Stimulated activated effector memory CD8-positive, alpha-beta T cell treated with anti-CD3 and anti-CD28 coated beads, Interleukin-12 subunit alpha, Interleukin-12 subunit beta, amount 100 ng/mL, for 72 hours (primary cell): ENCODE measurements at regions not wholly inside any gene's neighbourhood (a gene's known extent, or its start where the extent isn't known, plus 50 kb on each side); places are given as distances from the start of the nearest gene placed in this dataset.
"Not testable (repeated sequence)": the region's sequence is repeated elsewhere in the genome, so short reads cannot be mapped to it uniquely, and the experiment has no call there.

ENCODE experiments used
- ATAC-seq: fragments of 150-1000 bp; cut with Tn5 transposase; 2 replicates; pipeline ENCODE4 v1.10.0; 2021
- DNase-seq, 2 donors: peaks; one replicate each; pipeline ENCODE4 v3.0.0; 2021 to 2022; ENCODE audit warnings: low spot score in 2 of 2
- H3K27ac Mint-ChIP-seq: one replicate; pipeline ENCODE4 v1.8.0; 2022; ENCODE audit warnings: mild to moderate bottlenecking, mixed read lengths
- H3K36me3 Mint-ChIP-seq: one replicate; pipeline ENCODE4 v1.8.0; 2022; ENCODE audit warnings: mild to moderate bottlenecking, mixed read lengths
- H3K4me1 Mint-ChIP-seq: one replicate; pipeline ENCODE4 v1.8.0; 2022; ENCODE audit warnings: mixed read lengths
- H3K4me3 Mint-ChIP-seq: one replicate; pipeline ENCODE4 v1.8.0; 2022; ENCODE audit warnings: mild to moderate bottlenecking, mixed read lengths
- H3K9me3 Mint-ChIP-seq: one replicate; pipeline ENCODE4 v1.8.0; 2022; ENCODE audit warnings: mixed read lengths

DNA sequence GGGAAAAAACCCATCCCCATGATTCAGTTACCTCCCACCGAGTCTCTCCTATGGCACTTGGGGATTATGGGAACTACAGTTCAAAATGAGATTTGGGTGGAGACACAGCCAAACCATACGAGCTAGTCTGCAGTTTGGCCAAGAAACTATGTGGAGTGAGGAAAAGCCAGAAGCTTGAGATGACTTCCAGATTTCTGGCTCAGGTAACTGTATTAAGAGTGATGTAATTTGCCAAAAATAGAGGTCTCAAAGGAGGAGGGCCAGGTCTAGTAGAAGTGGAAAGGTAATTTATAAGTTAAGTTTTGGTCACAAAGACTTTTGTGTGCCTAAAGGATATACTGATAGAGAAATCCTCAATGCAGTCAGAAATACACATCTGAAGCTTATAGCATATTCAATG lies 279.7 kb upstream of the MGMT start:
- Mint-ChIP-seq H3K4me1 (no peaks in the 10 kb centered on the region), H3K36me3 (no peaks in the 10 kb centered on the region), H3K4me3 (no peak overlapping the region), H3K27ac (no peak overlapping the region), H3K9me3 (peaks cover 3% of the 10 kb centered on the region)
- no peak for ATAC-seq
- DNase-seq = no peak

GRCh38 chr10:129191797-129192196 lies 275.2 kb upstream of the MGMT start:
- no peak for ATAC-seq
- no peak for DNase-seq
- Mint-ChIP-seq H3K4me3 (no peak overlapping the region), H3K9me3 (peaks cover 7% of the 10 kb centered on the region), H3K4me1 (no peaks in the 10 kb centered on the region), H3K27ac (no peak overlapping the region), H3K36me3 (no peaks in the 10 kb centered on the region)

- Mint-ChIP-seq H3K4me3 (no peak overlapping the region), H3K9me3 (peaks cover 7% of the 10 kb centered on the region), H3K27ac (no peak overlapping the region), H3K4me1 (no peaks in the 10 kb centered on the region), H3K36me3 (no peaks in the 10 kb centered on the region)
- no peak for DNase-seq
- no peak for ATAC-seq
Observed at GRCh38 chr10:129192344-129193128, 274.5 kb upstream of the MGMT start.

DNA sequence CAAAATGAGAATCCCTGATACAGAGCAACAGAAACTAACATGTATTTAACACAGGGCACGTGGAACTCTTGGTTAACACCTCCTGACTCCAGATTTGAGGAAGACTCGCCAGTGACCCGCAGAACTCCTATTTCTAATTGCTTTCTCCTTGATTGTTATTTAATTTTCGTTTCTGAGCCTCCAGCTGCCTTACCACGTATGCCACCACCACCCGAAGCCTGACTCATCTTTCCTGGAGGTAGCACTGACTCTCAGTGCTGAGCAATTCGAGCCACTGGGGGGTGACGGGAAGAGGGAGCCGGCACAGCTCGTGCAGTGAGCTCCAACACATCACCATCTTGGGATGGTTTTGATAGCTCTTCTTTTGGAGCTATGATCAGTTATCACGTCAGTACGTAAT lies 273.9 kb upstream of the MGMT start:
- DNase-seq (no peak), ATAC-seq (peak; percentile 51)
- H3K36me3 Mint-ChIP-seq = no peaks in the 10 kb centered on the region
- H3K4me3 Mint-ChIP-seq = no peak overlapping the region
- no peaks in the 10 kb centered on the region for H3K4me1 Mint-ChIP-seq
- no peak overlapping the region for H3K27ac Mint-ChIP-seq
- peaks cover 7% of the 10 kb centered on the region for H3K9me3 Mint-ChIP-seq

DNA sequence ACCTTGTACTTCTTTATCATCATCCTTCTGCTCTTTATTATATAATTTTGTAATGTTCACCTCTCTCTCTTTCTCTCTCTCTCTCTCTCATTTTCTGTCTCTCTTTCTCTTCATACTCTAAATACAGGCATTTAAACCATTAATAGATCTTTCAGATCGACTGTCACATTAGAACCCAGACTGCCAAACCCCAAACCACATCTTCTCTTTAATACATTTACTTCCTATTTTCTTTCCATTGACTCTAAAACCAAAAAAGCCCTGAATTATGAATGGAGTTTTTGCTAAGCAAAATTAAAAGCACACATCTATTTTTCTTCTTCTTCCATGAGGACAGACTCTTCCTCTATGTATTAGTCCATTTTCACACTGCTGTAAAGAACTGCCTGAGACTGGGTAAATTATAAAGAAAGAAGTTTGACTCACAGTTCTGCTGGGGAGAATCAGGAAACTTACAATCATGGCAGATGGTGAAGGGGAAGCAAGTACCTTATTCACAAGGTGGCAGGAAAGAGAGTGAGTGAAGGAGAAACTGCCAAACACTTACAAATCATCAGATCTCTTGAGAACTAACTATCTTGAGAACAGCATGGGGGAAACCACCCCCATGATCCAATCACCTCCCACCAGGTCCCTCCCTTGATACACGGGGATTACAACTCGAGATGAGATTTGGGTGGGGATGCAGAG lies 272.7 kb upstream of the MGMT start:
- ATAC-seq = no peak

GRCh38 chr10:129199826-129200225 lies 267.2 kb upstream of the MGMT start:
- ATAC-seq (no peak), DNase-seq (no peak)
- Mint-ChIP-seq H3K4me1 (no peaks in the 10 kb centered on the region), H3K36me3 (no peaks in the 10 kb centered on the region), H3K9me3 (peaks cover 3% of the 10 kb centered on the region), H3K4me3 (no peak overlapping the region), H3K27ac (no peak overlapping the region)

More for the DNA sequence above, 272.7 kb upstream of the MGMT start:
- H3K4me1 Mint-ChIP-seq = no peaks in the 10 kb centered on the region
- H3K36me3 Mint-ChIP-seq = no peaks in the 10 kb centered on the region
- H3K27ac Mint-ChIP-seq = no peak overlapping the region
- peaks cover 7% of the 10 kb centered on the region for H3K9me3 Mint-ChIP-seq
- H3K4me3 Mint-ChIP-seq = no peak overlapping the region
- no peak for DNase-seq

DNA sequence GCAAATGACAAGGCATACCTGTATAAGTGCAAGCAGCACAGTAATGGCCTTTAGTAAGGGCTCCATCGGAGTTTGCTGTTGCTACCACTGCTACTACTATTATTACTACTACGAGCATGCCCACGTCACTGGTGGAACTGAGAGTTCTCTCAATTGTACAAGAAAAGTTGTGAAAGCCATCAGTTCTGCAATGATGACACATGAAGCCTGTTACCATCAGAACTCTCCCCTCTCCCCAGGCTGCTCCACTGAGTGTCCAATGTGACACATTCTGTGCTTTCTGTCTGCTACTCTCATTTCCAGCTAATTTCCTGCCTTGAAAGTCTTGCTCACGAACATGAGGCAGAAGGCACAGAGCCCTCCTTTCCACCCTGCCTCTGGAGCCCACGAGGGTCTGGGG lies 263.2 kb upstream of the MGMT start:
- no peak overlapping the region for H3K4me3 Mint-ChIP-seq

DNA sequence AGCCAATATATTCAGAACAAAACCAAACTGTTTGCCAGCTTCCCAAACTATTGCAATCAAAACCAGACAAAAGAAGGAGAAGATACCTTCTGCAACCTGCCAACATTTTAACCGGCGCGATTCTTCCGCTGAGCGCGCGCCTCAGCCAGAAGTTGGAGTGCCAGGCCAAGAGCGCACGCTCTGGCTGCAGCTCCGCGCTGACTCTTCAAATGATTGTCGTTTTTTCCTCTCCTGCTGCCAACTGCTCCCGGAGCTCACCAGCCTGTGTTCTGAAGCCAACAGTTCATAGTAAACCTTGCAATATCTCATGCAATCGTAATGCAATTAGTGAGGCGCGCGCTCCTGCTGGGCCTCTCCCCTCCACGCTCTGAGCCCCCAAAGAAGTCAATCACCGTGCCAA lies 259.7 kb upstream of the MGMT start:
- no peak overlapping the region for H3K27ac Mint-ChIP-seq
- H3K36me3 Mint-ChIP-seq = no peaks in the 10 kb centered on the region
- ATAC-seq = no peak
- DNase-seq = no peak
- no peaks in the 10 kb centered on the region for H3K9me3 Mint-ChIP-seq
- no peak overlapping the region for H3K4me3 Mint-ChIP-seq
- H3K4me1 Mint-ChIP-seq = no peaks in the 10 kb centered on the region

More for the DNA sequence above, 263.2 kb upstream of the MGMT start:
- no peak for DNase-seq
- no peaks in the 10 kb centered on the region for H3K36me3 Mint-ChIP-seq
- peak; percentile 61 for ATAC-seq
- no peak overlapping the region for H3K27ac Mint-ChIP-seq
- H3K4me1 Mint-ChIP-seq = no peaks in the 10 kb centered on the region
- no peaks in the 10 kb centered on the region for H3K9me3 Mint-ChIP-seq

- no peak overlapping the region for H3K4me3 Mint-ChIP-seq
- no peaks in the 10 kb centered on the region for H3K9me3 Mint-ChIP-seq
- H3K36me3 Mint-ChIP-seq = no peaks in the 10 kb centered on the region
- H3K4me1 Mint-ChIP-seq = no peaks in the 10 kb centered on the region
- no peak for ATAC-seq
- H3K27ac Mint-ChIP-seq = no peak overlapping the region
- DNase-seq = no peak
Observed at GRCh38 chr10:129210876-129211275, 256.2 kb upstream of the MGMT start.

- Mint-ChIP-seq H3K4me3 (no peak overlapping the region), H3K27ac (no peak overlapping the region), H3K4me1 (no peaks in the 10 kb centered on the region), H3K9me3 (no peaks in the 10 kb centered on the region), H3K36me3 (no peaks in the 10 kb centered on the region)
- DNase-seq = no peak
- no peak for ATAC-seq
Observed at GRCh38 chr10:129213256-129213655, 253.8 kb upstream of the MGMT start.

DNA sequence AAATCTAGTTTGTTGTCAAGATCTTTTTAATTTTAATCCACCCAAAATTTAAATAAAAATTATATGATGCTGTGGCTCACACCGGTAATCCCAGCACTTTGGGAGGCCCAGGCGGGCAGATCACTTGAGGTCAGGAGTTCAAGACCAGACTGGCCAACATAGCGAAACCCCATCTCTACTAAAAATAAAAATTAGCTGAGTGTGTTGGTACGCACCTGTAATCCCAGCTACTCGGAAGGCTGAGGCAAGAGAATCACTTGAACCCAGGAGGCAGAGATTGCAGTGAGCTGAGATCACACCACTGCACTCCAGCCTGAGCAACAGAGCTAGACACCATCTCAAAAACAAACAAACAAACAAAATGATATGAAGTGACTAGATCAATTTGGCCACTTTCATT lies 253.0 kb upstream of the MGMT start:
- DNase-seq, H3K4me1 Mint-ChIP-seq, H3K27ac Mint-ChIP-seq, H3K36me3 Mint-ChIP-seq, ATAC-seq, H3K9me3 Mint-ChIP-seq, H3K4me3 Mint-ChIP-seq: not testable (repeated sequence)

GRCh38 chr10:129219364-129219763 lies 247.7 kb upstream of the MGMT start:
- H3K27ac Mint-ChIP-seq = no peak overlapping the region
- ATAC-seq (no peak), DNase-seq (no peak)
- no peak overlapping the region for H3K4me3 Mint-ChIP-seq
- no peaks in the 10 kb centered on the region for H3K4me1 Mint-ChIP-seq
- peaks cover 6% of the 10 kb centered on the region for H3K9me3 Mint-ChIP-seq
- H3K36me3 Mint-ChIP-seq = no peaks in the 10 kb centered on the region

- Mint-ChIP-seq H3K4me1 (no peaks in the 10 kb centered on the region), H3K27ac (no peak overlapping the region), H3K4me3 (no peak overlapping the region), H3K36me3 (no peaks in the 10 kb centered on the region), H3K9me3 (peaks cover 6% of the 10 kb centered on the region)
- DNase-seq (no peak), ATAC-seq (no peak)
Observed at GRCh38 chr10:129222436-129222835, 244.6 kb upstream of the MGMT start.

GRCh38 chr10:129223363-129223762 lies 243.7 kb upstream of the MGMT start:
- Mint-ChIP-seq H3K4me1 (no peaks in the 10 kb centered on the region), H3K9me3 (peaks cover 6% of the 10 kb centered on the region), H3K36me3 (no peaks in the 10 kb centered on the region), H3K27ac (no peak overlapping the region), H3K4me3 (no peak overlapping the region)
- no peak for ATAC-seq
- no peak for DNase-seq

DNA sequence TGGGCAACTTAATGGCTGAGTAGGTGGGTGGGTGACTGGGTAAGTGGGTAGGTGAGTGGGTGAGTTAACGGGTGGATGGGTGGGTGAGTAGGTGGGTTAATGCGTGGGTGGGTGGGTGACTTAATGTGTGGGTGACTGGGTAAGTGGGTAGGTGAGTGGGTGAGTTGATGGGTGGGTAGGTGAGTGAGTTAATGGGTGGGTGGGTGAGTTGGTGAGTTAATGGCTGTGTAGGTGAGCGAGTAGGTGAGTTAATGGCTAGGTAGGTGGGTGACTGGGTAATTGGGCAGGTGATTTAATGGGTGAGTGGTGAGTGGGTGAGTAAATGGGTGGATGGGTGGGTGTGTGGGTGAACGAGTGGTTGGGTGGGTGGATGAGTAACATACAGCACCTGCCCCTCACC lies 243.0 kb upstream of the MGMT start:
- H3K4me1 Mint-ChIP-seq = no peaks in the 10 kb centered on the region
- no peak overlapping the region for H3K27ac Mint-ChIP-seq
- ATAC-seq (no peak), DNase-seq (no peak)
- H3K9me3 Mint-ChIP-seq = peaks cover 6% of the 10 kb centered on the region
- H3K4me3 Mint-ChIP-seq = no peak overlapping the region
- H3K36me3 Mint-ChIP-seq = no peaks in the 10 kb centered on the region

- ATAC-seq = no peak
- no peaks in the 10 kb centered on the region for H3K36me3 Mint-ChIP-seq
- H3K9me3 Mint-ChIP-seq = no peaks in the 10 kb centered on the region
- no peak overlapping the region for H3K4me3 Mint-ChIP-seq
- DNase-seq = no peak
- H3K4me1 Mint-ChIP-seq = no peaks in the 10 kb centered on the region
- H3K27ac Mint-ChIP-seq = no peak overlapping the region
Observed at GRCh38 chr10:129231821-129232220, 235.2 kb upstream of the MGMT start.
